ENCODE measurements at regions not wholly inside any gene's neighbourhood (a gene's known extent, or its start where the extent isn't known, plus 50 kb on each side); places are given as distances from the start of the nearest gene placed in this dataset.
"Not testable (repeated sequence)": the region's sequence is repeated elsewhere in the genome, so short reads cannot be mapped to it uniquely, and the experiment has no call there.

DNA sequence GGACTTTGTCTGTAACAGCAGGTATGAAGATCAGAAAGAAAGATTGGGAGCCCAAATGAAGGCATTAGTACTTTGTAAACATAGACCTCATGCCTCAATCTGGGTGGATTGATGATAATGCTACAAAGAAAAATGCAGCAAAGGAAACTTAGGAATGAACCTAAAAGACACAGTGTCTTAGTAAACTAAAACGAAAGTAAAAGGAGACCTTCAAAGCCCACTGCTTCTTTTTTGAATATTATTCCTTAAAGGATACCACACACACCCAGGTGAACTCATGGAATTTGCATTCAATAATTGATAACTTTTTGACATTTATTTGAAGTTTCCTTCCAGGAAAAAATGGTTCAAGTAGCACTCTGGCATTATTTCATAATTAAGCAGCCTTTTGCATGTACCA is 543.2 kb downstream of the TTLL7 start:
- not testable (repeated sequence) for DNase-seq

DNA sequence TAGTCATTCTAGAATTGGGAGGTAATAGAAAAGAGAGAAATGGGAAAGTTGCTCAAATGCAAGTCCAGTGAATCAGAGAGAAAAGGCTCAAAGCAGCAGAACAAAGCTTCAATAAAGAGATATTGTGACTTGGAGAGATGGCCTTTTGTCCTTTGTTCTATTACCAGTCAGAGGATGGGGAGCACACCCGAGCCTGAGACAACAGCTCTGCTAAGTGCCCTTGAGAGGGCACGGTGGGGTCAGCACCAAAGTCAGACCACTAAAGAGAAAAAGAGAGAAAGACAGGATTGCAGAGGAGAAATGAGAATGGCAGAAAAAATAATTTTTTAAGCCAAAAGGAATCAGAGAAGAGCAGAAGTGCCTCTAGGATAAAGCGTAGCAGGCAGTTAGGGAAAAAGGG is 553.1 kb downstream of the TTLL7 start:
- DNase-seq = not testable (repeated sequence)

DNA sequence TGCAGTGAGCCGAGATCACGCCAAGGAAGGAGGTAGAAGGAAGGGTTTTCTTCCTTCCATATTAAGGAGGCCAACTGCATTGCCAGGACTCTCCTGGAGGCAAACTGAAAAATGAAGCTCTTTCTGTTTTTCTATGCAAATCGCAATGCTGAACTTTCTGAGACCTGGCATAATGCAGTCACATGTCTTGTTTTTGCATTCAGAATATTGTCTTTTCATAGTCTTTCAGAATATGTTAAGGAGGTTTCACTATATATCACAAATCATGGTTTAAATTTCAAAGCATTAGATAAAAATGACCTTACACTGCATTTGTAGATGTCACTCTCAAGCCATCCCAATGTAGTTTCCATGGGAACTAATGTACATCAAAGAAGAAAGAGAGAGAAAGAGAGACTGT is 556.5 kb downstream of the TTLL7 start:
- DNase-seq = not testable (repeated sequence)

DNA sequence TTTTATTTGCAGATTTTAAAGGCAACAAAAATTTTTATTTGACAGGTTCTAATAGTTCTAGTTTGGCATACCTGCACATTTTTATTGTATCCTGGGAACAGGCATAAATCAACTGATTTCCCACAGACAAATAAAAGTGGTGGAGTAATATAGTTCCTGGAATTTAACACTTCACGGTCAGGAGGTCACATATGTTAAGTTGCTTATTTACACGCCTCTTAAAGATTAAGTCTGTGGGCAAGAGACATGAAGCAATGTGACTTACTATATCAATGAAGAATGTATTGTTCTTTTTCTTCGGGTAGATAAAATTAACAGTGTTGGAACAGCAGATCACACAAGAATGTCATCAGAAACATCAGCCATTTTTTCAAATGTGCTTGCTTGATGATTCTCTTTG is 558.3 kb downstream of the TTLL7 start:
- DNase-seq = not testable (repeated sequence)

DNA sequence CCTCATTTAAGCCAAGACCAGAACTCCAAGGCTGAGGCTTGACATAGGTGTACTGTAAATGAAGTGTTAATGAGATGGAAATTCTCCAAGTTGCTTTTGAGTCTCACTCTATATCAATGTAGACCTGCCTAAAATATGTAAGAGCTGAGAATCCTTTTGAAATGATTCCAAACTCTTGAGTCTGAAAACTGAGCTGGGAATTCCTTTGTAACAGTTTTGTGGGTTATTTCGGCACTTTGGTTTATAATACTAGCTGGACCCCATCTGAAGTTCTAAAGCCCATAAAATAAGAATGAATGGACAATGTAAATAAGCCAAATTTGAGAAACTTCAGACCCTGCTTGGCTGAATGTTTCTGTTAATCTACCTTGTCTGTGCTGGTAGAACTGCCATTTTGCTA is 558.9 kb downstream of the TTLL7 start:
- DNase-seq = not testable (repeated sequence)

DNA sequence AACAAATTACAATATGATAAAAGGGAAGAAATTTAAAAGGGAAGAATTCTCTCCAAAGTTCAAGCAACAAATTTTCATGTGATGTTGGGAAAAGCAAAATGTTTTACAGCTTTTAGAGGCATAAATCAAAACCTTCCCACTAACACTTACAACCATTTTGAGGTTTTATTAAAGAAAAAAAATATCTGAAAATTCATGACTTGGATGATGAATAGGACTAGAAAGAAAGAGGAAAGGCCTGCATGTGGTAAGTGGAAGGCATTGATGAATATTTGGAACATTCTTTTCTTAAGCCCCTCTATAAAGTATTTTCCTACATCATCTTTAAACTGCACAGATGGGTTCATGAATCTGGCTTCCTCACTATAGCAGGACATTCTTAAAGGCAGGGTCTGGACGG is 560.6 kb downstream of the TTLL7 start:
- not testable (repeated sequence) for DNase-seq

DNA sequence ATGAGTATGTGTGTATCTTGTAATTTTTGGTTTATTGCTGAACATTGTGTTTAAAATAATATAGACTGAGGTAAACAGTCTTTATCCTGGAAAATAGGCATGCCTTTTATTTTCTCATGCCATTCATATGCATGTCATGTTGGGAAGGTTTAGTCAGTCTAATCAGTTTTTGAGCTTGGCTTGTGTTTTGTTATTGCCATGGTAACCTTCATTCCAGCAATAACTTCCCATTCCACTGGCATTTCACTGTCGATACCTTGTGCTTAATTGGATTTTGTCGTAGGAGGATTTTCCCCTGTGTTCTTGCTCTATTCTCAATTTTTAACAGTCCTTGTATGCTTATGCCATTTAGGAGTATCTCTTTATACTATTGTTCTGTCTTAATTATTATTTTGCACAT is 563.6 kb downstream of the TTLL7 start:
- DNase-seq = not testable (repeated sequence)

DNA sequence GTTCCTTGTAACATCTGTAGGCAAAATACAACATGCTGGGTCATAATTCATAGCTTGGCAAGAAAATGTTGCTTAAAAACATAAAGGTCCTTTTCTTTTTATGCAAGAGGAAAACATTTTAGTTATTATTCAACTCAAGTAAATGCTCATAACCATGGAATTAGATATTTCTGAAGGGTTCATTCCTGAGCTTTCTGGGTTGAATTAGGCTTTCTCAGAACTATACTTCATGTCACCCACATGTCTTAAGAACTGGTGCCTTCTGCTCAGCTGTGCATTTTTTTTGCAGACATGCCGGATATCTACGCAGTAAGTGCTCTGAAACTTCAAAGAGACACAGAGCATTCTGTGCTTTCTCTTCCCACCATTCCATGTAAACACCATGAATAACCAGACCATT is 571.4 kb downstream of the TTLL7 start:
- not testable (repeated sequence) for DNase-seq

DNA sequence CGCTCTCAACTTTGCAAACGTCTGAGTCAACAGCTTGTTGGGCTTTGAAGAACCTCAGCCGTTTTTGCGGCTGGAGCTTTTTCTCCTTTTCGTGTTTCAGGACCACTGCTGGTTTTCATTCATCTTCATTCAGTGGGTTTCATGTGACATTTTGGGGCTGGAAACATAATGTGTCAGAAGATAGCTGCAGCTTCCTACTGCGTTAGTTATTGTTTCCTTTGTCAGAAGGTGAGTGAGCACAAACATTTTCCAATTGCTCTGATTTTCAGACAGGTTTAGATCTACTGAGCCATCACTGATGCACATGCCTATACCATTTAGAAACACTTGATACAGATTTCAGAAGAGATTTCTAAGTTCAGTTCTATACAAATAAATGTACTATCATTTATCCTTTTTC is 575.5 kb downstream of the TTLL7 start:
- DNase-seq = not testable (repeated sequence)

DNA sequence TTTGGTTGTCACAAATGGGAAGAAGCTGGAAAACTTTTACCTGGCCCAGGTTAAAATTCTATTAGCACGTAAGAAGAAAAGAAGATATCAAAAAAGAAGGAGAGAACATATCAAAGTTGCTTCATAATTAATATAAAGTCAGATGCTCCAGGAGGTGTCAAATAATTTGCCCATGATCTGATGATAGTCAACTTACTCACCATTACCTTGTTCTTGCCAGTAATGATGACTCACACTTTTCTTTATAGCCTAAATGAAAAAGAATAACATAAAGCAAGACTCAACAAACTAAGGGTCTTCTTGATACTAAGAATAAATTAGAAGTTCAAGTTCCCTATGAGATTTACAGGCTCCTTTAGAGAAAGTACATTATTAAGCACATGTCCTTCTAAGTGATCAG is 580.4 kb downstream of the TTLL7 start:
- DNase-seq = no peak

DNA sequence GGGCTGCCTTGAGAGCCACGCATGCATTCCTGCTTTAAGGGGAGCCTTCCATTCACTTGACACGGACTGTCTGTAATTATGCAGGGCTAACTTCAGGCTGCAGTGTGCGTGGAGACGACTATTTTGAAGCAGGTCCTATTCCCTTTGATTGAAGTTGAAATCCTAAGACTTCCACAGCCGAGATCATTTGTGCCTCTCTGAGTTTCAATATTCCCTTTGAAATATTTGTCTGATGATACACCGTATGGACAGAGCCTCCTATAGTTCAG is 585.2 kb downstream of the TTLL7 start:
- not testable (repeated sequence) for DNase-seq

DNA sequence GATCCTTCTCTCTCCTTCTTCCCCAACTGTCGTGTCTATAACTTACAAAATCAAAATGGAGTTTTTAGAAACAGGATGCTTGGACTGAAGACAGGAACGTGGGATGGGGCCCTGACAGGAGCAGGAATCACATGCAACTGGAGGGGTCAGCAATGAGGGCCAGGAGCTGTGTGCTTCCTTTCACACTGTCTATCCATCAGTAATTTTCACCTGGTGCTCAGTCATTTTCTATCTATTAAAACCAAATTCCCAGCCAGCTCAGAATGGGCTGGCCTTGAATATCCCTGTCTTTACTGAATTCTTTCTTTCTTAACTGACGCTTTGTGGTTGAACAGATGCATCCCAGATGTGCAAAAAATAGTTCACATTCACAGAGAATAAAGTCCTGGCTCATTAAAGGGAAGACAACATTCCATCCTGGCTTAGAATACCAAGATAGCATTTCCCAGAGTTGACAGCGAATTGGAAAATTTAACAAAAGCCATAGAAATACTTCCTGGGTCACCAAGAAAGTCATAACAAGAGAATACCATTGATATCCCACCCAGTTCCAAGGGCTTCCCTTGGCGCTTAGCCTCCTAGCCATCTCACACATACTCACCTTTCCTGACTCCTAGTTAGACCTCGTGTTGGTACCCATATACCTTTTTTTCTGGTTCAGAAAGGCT is 588.1 kb downstream of the TTLL7 start:
- not testable (repeated sequence) for DNase-seq

DNA sequence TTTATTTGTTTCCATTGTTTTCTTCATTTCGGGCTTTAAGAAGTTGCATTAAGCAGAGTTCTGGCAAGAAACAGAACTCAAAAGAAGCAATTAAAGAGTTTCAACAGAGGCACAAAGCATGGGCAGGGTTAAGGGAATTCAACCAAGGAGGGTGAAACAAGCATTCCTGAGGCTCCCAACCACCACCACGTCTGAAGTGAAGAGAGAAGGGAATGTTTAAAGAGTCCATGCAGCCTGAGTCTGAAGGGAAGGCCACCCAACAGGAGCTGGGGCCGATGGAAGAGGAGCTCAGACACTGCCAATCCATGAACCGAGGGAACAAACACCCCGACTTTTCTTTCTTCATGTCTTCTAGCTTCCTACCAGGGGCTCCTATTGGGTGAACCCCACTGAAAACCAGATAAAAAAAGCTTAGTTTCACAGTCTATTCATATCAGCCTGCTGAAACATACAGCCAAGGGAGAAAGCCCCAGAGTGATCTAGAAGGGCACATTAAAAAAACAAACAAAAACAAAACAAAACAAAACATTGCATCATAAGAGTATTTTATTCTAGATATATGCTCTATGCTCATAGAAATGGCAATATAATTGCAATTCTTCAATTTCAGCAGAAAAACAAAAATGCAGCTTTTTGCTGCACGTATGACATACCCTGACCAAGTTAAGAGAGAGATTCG is 592.1 kb downstream of the TTLL7 start:
- DNase-seq = not testable (repeated sequence)

DNA sequence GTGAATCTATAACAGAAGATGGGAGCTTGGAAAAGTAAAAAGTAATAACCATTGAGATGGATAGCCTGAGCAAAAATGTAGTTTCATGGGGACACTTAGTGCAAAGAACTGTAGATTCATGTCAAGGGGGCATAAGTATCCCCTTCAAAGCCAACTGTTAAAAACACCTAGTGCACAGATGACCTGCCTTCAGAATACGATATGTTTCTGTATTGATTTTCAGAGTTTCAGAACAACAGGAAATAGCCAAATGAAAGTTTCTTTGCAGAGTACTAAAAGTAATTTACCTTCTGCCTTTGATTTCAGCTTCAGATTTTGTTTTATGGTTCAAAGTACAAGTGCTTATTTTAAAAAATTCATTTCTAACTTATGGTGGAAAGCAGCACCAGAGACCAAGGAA is 593.1 kb downstream of the TTLL7 start:
- not testable (repeated sequence) for DNase-seq

DNA sequence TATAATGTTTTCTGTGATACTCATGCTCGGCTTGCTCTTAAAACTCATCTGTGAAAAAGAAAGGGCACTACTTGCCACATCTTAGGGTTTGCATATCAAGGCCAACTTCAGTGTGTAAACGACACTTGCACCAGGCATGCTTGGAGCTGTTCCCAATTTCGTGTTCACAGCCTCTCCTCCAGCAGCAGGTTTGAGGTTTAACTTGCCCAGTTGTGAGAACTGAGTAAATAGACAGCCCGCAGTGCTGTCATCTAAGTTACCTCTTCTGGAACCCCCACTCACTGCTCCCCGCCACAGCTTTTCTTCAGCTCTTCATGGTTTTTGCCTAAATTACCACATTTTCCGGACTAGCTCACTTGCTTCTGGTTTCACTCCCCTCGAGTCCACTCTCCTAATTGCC is 595.4 kb downstream of the TTLL7 start:
- DNase-seq = not testable (repeated sequence)

DNA sequence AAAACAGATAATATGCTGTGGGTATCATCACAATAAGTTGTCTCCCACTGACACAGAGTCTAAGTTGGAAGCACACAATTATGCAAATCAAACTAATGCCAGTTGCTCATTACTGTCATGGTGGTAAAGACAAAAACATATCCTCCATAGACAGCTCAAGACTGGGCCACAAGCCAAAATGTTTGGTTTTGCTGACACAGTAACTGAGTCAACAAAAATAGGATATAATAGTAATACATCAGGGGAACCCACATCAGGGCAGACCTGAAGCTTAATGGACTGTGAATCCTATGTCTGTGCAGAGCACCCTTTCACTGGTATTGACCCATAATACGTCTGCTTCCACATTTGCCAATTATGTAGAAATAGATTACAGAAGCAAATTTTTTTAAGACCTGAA is 597.8 kb downstream of the TTLL7 start:
- not testable (repeated sequence) for DNase-seq

DNA sequence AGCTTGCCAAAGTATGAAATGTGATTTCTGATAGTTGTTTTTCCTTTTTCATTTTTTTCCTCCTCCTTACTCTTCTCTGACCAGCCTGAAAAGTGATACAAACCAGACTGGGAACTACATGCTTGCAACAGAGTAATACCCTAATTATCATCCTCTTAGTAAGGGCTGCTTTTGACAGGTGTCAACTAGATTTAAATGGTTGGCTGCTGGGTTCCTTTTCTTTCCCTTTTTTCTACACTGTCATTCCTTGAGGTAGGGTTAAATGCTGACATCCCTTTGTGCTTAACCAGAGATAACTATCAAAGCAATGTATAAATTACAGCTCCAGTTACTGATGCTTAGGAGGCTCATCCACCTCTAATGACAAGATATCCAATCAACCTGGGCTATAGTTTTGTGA is 598.8 kb downstream of the TTLL7 start:
- DNase-seq = not testable (repeated sequence)

DNA sequence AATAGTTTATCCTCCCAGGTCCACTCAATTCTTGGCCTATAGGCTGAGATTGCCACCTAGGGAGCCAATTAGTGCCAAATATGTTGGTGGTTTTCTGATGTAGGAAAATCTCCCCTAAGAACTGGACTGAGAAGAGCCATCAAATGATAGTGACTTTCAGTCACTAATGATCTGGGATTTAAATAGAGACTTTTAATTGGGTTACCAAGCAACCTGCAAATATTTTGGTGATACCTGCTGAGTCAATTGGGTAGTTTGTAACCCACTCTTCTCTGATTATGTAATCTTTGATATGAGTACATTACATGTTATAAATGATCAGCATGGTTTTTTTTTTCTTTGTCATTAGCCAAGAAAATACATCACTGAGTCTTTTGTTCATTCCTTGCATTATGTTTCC is 600.8 kb downstream of the TTLL7 start:
- not testable (repeated sequence) for DNase-seq

DNA sequence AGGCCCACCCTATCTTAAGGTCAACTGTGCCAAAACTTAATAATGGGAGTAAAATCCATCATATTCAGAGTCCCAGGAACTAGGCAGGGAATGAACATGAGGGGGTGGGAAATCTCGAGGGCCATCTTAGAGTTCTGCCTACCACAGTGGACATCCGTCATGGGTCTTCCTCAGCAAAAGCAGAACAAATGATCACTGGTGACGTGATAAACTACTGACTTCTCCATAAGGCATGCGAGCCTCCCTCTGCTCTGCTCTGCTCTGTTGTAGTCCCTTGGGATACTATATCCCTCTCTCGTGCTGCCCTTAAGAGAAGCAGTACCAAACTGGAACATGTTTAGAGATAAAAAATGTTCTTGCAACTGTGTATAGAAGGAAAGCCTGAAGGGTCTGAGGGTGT is 603.8 kb downstream of the TTLL7 start:
- not testable (repeated sequence) for DNase-seq

DNA sequence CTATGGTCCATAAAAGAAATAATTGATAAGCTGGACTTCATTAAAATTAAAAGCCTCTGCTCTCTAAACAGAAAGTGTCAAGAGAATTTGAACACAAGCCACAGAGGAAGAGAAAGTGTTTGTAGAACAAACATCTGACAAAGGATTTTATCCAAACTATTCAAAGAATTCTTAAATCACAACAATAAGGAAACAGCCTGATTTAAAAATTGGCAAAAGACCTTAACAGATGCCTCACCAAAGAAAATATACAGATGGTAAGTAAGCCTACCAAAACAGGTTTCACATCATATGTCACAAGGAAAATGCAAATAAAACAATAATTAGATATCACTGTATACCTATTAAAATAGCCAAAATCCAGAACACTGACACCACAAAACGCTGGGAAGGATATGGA is 612.0 kb downstream of the TTLL7 start:
- DNase-seq = not testable (repeated sequence)

DNA sequence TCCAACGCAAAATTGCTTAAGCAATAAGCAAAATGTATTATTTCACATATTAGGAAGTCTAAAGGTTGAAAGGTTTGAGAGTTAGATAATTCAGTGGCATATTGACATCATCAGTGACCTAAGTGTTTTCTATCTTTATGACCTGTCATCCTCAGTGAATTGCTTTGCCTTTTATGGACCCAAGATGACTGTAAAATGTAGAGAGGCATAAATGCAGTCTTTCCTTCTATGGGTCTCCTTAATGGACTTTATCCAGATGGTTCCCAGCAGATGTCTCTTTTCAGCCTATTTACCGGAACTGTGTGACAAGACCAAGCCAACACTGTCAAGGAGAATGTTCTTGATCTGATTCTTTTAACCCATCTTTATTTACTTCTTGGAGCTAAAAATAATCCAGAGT is 615.8 kb downstream of the TTLL7 start:
- not testable (repeated sequence) for DNase-seq

DNA sequence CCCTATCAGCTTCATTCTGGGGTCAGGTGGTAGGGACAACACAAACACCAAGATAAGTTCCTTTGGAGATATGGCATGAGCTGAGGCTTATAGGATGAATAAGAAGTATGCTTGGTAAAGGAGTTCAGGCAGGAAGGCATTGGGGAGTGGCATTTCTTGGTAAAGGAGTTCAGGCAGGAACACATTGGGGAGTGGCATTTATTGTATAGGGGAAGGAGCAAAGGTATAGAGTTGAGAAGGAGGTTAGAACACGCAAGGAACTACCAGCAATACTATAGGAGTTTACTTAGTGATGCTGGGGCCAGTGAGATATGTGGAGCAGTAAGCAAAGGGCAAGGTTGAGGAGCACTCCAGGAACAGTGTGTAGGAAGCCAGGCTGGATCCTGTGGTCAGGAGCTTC is 625.9 kb downstream of the TTLL7 start:
- DNase-seq = not testable (repeated sequence)

DNA sequence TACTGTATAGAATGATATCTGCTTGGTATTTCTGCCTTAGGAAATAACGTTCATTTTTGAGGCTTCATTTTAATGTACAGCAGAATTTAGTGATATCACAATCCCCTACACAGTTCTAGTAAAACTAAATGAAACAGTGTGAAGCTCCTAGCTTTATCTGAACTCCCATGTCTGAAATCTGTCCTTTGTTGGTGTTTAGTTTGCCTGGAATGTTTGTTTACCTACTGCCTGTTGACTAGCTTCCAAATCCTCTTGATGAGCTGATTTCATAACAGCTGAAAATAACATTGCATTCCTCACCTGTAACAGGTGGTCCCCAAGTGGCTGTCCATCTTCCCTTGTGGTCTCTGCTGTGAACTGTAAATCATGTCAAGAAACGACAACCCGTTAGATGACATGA is 629.1 kb downstream of the TTLL7 start:
- not testable (repeated sequence) for DNase-seq

DNA sequence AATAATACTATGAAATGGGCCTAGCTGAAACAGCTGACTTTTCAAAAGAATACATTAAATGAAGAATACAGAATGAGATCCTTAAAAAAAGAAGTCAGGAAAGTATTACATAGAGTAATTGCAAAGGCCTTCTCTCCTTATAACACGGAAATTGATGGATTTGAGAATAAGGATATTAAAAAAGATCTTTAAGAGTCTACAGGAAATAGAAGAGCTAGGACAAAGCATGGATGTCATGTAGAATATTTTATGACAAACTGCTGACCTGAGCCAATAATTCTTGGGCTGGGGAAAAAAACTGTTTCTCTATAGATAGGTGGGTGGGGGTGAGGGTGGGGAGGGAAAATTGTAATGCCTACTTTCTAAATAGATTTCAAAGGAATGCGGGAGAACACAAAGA is 633.6 kb downstream of the TTLL7 start:
- DNase-seq = not testable (repeated sequence)

DNA sequence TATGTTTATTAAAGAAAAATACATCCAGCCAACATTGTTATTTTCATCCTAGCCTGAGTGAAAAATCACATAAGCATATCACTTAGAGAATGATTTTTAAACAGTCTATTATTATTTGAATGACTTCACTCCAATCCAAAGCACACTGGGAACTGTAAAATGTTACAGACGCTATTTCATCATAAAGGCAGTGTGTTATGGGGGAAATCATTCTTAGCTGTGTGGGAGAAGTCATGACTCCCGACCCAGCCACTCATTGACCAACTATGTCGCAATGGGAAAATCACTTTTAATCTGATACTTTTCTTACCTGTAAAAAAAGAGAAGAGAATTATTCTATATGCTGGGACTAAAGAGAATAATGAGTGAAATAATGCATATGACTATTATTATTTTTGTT is 653.6 kb downstream of the TTLL7 start:
- not testable (repeated sequence) for DNase-seq

All from CD4-positive, alpha-beta T cell treated with Interleukin-4 for 1 hour (primary cell).